ENCODE measurements at regions not wholly inside any gene's neighbourhood (a gene's known extent, or its start where the extent isn't known, plus 50 kb on each side); places are given as distances from the start of the nearest gene placed in this dataset.

- no peak for DNase-seq
These were observed 655.6 kb downstream of the ETS1 start for GRCh38 chr11:127931803-127932202.

DNA sequence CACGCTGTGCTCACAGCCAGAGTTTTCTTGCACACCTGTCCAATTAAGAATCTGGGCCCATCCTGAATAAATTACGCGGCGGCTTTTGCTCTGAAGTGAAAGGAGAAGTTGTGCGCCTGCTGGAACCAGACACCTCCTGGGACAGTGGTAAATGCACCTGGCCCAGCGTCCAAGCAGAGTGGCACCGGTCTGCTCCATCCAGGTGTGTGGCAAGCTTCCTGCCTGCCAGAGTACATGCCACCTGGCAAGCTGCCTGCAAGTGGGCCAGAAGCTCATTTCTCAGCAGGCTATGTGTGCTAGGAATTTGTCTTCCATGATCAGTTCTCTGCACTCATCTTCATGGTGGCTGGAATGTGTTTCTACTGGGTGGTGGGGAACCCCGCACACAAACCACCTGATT is 660.6 kb downstream of the ETS1 start:
- DNase-seq, result no peak

DNA sequence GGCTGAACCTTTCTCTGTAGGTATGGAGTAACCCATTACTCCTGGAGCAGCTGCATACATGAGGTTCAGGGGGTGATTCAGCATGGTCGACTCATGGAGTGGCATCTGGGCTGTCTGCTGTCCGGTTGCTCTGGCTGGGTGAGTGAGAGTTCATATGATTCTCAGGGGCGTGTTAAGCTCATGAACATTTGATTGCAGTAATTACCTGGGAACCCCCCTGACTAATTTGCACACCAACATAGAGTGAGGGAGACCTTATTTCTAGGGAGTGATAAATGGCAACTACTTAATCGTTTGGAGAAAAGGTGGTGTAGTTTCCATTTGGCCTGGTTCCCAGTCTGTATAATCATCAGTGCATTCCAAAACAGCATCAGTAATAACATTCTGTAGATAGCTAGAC is 661.9 kb downstream of the ETS1 start:
- DNase-seq, result peak; percentile 58

- DNase-seq, result peak; percentile 91
These were observed 668.0 kb downstream of the ETS1 start for GRCh38 chr11:127919206-127920000.

DNA sequence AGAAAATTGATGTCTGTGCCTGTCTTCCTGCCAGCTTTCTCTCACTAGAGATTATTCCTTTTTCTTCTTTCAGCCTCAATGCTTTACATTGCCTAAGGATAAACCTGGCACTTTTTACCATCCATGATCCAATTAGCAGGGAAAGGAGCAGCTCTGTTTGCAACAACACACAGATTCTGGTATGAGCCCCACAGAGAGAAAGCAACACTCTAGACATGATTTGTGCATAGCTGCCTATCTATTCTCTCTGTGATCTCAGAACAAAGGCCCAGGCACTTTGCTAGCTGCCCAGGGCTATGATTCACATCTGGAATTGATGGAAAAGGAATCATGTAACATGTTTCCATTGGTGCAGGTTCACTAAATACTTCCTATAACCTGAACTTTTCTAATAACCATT is 685.0 kb downstream of the ETS1 start:
- no peak for DNase-seq

DNA sequence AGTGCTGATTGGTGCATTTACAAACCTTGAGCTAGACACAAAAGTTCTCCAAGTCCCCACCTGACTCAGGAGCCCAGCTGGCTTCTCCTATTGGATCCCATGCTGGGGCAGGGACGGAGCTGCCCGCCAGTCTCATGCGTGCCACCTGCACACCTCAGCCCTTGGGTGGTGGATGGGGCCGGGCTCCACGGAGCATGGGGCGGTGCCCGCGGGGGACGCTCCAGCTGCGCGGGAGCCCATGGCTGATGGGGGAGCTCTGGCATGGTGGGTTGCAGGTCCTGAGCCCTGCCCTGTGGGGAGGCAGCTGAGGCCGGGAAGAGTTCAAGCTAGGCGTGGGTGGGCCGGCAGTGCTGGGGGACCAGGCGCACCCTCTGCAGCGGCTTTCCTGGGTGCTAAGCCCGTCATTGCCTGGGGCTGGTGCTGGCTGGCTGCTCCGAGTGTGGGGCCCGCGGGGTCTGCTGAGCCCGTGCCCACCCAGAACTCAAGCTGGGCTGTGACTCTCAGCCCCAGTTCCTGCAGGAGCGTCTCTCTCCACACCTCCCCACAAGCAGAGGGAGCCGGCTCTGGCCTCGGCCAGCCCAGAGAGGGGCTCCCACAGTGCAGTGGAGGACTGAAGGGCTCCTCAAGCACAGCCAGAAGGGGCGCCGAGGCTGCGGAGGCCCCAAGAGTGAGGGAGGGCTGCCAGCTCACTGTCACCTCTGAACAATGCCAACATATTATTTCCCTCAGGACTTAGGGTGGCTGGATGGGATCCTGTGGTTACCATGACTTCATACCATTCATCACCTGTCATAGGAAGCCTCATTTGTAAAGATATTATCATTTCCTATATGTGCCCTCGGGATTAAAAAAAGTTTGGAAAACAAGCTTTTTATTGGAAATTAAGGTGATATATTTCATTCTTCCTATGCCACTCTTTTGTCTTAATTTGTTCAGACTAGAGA is 688.7 kb downstream of the ETS1 start:
- DNase-seq, result no peak

- no peak for DNase-seq
These were observed 691.6 kb downstream of the ETS1 start for GRCh38 chr11:127895776-127896175.

- DNase-seq, result no peak
These were observed 693.0 kb downstream of the ETS1 start for GRCh38 chr11:127894316-127894715.

DNA sequence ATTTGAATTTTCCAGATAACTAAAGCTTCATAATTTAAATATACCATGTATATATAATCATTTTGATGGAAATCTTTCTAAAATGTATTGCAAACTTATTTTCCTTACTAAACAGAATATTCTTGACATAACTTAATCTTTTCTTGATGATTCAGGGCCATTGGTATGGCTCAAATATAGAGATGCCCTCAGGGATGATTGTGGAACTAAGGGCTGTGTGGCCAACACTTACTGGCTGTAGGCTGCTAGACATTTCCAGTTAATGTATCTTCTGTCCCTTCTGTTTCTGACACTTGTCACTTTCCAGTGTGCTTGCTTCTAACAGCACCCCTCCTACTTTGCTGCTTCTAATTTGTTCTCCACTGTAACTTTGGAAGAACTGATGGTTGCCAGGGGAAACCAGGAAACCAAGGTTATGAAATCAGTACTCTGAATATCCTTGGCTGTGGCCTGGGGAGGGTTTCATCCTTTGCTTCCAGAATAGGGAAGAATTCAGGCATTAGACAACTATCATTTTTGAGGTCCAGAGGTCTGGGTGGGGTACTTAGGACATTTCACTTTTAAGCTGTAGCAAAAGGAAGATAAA is 697.2 kb downstream of the ETS1 start:
- peak; percentile 34 for DNase-seq

DNA sequence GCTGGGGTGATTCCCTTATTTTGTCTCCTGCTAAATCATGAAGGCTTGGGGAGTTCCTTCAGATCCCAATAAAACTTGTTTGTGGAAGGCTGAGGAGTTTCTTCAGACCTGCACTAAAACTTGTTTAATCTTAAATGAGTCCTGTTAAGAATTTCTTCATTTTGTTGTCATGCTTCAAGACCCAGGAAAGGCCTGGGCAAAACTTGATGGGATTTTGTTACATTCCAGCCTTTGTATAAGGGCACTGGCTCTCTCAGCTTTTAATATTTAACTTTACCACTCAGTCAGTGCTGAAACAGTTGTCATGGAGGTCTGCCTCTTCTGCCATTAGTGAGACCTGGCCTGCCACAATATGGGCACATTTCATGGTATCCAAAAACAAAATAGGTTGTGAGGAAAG is 699.0 kb downstream of the ETS1 start:
- DNase-seq, result no peak

- DNase-seq, result peak; percentile 32
These were observed 712.2 kb downstream of the ETS1 start for GRCh38 chr11:127875131-127875530.

- DNase-seq, result no peak
These were observed 713.9 kb downstream of the ETS1 start for GRCh38 chr11:127873478-127873877.

GRCh38 chr11:127866109-127866508 is 721.2 kb downstream of the ETS1 start:
- no peak for DNase-seq

- DNase-seq, result no peak
These were observed 722.5 kb downstream of the ETS1 start for GRCh38 chr11:127864861-127865260.

DNA sequence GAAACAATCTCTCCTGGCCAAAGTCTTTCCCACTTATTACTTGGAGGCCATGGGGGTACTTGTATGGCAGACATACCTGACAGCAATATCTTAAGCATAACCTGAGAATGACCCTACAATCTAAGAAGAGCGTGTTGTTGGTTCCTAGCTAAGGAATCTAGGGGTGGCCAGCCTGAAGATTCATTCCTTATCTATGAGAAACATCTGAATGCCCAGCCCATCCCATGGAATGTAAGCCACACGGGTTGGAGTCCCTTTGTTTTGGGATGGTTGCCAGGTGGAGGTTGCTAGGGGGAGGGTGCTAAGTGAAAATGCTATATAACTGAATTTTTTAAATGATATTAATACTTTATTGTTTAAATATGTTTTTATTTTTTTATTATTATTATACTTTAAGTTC is 725.0 kb downstream of the ETS1 start:
- peak; percentile 41 for DNase-seq

GRCh38 chr11:127859941-127860354 is 727.4 kb downstream of the ETS1 start:
- DNase-seq, result no peak

- DNase-seq, result no peak
These were observed 742.5 kb downstream of the ETS1 start for GRCh38 chr11:127844876-127845275.

DNA sequence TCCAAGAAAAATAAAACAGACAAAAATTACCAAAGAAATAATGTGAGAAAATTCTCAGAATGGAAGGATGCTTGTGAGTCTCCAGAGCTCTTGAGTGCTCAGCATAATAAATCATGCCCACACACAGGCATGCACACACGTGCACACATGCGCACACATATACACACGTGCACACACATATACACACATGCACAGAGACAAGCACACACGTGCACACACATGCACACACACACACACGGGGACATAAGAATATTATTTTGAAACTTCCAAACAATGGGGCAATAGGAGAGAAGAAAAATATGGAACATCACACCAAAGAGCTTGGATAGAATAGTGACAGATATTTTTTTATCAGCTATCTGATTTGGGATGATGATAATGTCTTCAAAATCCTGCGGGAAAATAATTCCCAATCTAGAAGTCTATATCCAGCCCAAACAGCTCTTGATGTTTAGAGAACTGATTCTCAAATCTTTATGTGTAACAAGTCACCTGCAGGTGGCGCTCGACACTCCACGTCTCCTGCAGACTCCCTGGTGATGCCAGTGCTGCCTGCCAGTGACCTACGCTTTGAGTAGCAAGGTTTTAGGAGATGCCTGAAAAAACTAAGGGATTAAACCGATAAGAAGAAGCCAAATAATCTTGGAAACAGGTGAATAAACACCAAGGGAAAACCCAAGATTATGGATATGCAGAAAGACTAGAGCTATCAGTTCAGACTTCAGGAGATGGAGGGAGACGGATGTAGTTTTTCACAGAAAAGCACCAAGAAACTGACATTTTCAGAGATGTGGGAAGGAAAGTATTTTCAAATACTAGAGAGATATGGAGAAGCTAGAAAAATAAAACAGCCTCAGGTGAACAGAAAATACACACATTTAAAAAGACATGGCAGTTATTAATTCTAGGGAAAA is 743.6 kb downstream of the ETS1 start:
- peak; percentile 66 for DNase-seq

- no peak for DNase-seq
These were observed 762.2 kb downstream of the ETS1 start for GRCh38 chr11:127825183-127825582.

DNA sequence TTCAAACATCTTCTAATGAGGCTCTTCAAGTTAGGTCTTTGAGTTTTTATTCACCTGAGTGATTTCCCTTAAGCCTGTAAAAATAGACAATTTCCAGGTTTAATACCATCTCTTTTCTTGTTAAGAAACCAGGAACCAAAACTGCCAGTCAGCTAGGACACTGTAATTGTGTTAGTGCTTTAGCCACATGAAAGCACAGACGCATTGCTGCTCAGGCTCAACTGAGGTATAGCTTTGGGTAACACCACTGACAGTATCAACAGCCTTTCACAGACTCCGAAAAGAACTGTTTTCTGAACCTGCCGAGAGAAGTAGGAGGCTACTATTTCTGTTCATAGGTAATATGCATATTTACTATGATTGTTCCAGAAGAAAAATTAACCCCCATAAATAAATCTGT is 768.7 kb downstream of the ETS1 start:
- DNase-seq, result no peak

GRCh38 chr11:127816962-127817361 is 770.4 kb downstream of the ETS1 start:
- DNase-seq, result no peak

- DNase-seq, result no peak
These were observed 772.0 kb downstream of the ETS1 start for GRCh38 chr11:127815331-127815730.
